A549 (cell line): ENCODE measurements at regions not wholly inside any gene's neighbourhood (a gene's known extent, or its start where the extent isn't known, plus 50 kb on each side); places are given as distances from the start of the nearest gene placed in this dataset.

ENCODE experiments used
- EP300 ChIP-seq, 2 experiments: fragments of >200 bp; sonication (Bioruptor Twin); formaldehyde crosslinking; IDR thresholded peaks; 2 replicates in 1 of 2; 3 replicates in 1 of 2; pipeline ENCODE4 v1.6.1; 2016 to 2017
- ESRRA ChIP-seq: fragments of 150-350 bp; IDR thresholded peaks from 2 replicates; pipeline ENCODE4 v1.6.1; 2014; ENCODE audit warnings: mild to moderate bottlenecking, low read length, borderline replicate concordance
- HOXA7 ChIP-seq: fragments of 250-450 bp; sonication (Bioruptor Pico); IDR thresholded peaks from 2 replicates; pipeline ENCODE4 v1.5.0; 2020; ENCODE audit warnings: mild to moderate bottlenecking, moderate library complexity
- MAZ ChIP-seq: fragments of 150-350 bp; IDR thresholded peaks from 2 replicates; pipeline ENCODE4 v1.6.1; 2014; ENCODE audit warnings: antibody characterized with exemption, low read depth, low read length, borderline replicate concordance
- NR3C1 ChIP-seq: fragments of >200 bp; sonication (Bioruptor Twin); formaldehyde crosslinking; IDR thresholded peaks from 3 replicates; pipeline ENCODE4 v1.6.1; 2017
- POLR2A ChIP-seq: IDR thresholded peaks from 2 replicates; pipeline ENCODE4 v1.6.1; 2012; ENCODE audit warnings: mild to moderate bottlenecking, low read length
- POLR2AphosphoS2 ChIP-seq: conservative IDR thresholded peaks from 2 replicates; pipeline ENCODE4 v1.6.1; 2012; ENCODE audit warnings: low read length, improper control_type of control experiment, inconsistent platforms
- SMC3 ChIP-seq: fragments of >200 bp; sonication (Bioruptor Twin); formaldehyde crosslinking; IDR thresholded peaks from 3 replicates; pipeline ENCODE4 v1.6.1; 2018; ENCODE audit warnings: inconsistent platforms
- TF ChIP-seq, protein P1 (sequence below): fragments of >200 bp; sonication (Bioruptor Twin); formaldehyde crosslinking; IDR thresholded peaks from 3 replicates; pipeline ENCODE4 v1.5.1; 2016
- TF ChIP-seq, protein P2 (sequence below): fragments of 450-650 bp; IDR thresholded peaks from 2 replicates; pipeline ENCODE4 v1.6.1; 2014; ENCODE audit warnings: antibody characterized with exemption
- TF ChIP-seq, protein P3 (sequence below): IDR thresholded peaks from 2 replicates; pipeline ENCODE4 v1.6.1; 2012
- TF ChIP-seq, protein P4 (sequence below): fragments of 200-600 bp; sonication (generic); IDR thresholded peaks from 2 replicates; pipeline ENCODE4 v1.6.1; 2016; ENCODE audit warnings: antibody characterized with exemption, mild to moderate bottlenecking, moderate library complexity
- TF ChIP-seq, protein P5 (sequence below): fragments of >200 bp; sonication (Bioruptor Twin); formaldehyde crosslinking; IDR thresholded peaks from 3 replicates; pipeline ENCODE4 v1.6.1; 2016

DNA sequence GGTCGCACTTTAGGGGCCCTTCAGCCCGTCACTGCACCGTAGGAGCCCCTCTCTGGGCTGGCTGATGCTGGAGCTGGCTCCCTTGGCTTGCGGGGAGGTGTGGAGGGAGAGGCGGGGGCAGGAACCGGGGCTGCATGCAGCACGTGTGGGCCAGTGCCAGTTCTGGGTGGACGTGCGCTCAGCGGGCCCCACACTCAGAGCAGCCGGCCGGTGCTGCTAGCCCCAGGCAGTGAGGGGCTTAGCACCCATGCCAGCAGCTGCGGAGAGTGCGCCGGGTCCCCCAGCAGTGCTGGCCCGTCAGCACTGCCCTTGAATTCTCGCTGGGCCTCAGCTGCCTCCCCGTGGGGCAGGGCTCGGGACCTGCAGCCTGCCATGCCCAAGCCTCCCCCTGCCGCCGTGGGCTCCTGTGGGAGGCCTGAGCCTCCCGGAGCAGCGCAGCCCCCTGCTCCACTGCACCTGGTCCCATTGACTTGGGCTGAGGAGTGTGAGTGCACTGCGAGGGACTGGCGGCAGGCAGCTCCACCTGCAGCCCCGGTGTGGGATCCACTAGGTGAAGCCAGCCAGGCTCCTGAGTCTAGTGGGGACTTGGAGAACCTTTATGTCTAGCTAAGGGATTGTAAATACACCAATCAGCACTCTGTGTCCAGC is 108.8 kb upstream of the RASGEF1B start:
- TF ChIP-seq POLR2A (no peak), NR3C1 (no peak), POLR2AphosphoS2 (no peak), EP300 (IDR thresholded peaks at IDR 0.05) (no peak), ESRRA (no peak), MAZ (no peak), HOXA7 (CRISPR knock-in tag) (no peak), SMC3 (no peak)
- TF ChIP-seq, protein P1, sequence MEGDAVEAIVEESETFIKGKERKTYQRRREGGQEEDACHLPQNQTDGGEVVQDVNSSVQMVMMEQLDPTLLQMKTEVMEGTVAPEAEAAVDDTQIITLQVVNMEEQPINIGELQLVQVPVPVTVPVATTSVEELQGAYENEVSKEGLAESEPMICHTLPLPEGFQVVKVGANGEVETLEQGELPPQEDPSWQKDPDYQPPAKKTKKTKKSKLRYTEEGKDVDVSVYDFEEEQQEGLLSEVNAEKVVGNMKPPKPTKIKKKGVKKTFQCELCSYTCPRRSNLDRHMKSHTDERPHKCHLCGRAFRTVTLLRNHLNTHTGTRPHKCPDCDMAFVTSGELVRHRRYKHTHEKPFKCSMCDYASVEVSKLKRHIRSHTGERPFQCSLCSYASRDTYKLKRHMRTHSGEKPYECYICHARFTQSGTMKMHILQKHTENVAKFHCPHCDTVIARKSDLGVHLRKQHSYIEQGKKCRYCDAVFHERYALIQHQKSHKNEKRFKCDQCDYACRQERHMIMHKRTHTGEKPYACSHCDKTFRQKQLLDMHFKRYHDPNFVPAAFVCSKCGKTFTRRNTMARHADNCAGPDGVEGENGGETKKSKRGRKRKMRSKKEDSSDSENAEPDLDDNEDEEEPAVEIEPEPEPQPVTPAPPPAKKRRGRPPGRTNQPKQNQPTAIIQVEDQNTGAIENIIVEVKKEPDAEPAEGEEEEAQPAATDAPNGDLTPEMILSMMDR, result no peak
- TF ChIP-seq, protein P2, sequence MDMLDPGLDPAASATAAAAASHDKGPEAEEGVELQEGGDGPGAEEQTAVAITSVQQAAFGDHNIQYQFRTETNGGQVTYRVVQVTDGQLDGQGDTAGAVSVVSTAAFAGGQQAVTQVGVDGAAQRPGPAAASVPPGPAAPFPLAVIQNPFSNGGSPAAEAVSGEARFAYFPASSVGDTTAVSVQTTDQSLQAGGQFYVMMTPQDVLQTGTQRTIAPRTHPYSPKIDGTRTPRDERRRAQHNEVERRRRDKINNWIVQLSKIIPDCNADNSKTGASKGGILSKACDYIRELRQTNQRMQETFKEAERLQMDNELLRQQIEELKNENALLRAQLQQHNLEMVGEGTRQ, result no peak
- TF ChIP-seq, protein P3, sequence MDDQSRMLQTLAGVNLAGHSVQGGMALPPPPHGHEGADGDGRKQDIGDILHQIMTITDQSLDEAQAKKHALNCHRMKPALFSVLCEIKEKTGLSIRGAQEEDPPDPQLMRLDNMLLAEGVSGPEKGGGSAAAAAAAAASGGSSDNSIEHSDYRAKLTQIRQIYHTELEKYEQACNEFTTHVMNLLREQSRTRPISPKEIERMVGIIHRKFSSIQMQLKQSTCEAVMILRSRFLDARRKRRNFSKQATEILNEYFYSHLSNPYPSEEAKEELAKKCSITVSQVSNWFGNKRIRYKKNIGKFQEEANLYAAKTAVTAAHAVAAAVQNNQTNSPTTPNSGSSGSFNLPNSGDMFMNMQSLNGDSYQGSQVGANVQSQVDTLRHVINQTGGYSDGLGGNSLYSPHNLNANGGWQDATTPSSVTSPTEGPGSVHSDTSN, result no peak
- TF ChIP-seq, protein P4, sequence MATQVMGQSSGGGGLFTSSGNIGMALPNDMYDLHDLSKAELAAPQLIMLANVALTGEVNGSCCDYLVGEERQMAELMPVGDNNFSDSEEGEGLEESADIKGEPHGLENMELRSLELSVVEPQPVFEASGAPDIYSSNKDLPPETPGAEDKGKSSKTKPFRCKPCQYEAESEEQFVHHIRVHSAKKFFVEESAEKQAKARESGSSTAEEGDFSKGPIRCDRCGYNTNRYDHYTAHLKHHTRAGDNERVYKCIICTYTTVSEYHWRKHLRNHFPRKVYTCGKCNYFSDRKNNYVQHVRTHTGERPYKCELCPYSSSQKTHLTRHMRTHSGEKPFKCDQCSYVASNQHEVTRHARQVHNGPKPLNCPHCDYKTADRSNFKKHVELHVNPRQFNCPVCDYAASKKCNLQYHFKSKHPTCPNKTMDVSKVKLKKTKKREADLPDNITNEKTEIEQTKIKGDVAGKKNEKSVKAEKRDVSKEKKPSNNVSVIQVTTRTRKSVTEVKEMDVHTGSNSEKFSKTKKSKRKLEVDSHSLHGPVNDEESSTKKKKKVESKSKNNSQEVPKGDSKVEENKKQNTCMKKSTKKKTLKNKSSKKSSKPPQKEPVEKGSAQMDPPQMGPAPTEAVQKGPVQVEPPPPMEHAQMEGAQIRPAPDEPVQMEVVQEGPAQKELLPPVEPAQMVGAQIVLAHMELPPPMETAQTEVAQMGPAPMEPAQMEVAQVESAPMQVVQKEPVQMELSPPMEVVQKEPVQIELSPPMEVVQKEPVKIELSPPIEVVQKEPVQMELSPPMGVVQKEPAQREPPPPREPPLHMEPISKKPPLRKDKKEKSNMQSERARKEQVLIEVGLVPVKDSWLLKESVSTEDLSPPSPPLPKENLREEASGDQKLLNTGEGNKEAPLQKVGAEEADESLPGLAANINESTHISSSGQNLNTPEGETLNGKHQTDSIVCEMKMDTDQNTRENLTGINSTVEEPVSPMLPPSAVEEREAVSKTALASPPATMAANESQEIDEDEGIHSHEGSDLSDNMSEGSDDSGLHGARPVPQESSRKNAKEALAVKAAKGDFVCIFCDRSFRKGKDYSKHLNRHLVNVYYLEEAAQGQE, result no peak
- TF ChIP-seq, protein P5, sequence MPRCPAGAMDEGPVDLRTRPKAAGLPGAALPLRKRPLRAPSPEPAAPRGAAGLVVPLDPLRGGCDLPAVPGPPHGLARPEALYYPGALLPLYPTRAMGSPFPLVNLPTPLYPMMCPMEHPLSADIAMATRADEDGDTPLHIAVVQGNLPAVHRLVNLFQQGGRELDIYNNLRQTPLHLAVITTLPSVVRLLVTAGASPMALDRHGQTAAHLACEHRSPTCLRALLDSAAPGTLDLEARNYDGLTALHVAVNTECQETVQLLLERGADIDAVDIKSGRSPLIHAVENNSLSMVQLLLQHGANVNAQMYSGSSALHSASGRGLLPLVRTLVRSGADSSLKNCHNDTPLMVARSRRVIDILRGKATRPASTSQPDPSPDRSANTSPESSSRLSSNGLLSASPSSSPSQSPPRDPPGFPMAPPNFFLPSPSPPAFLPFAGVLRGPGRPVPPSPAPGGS, result no peak
